ENCODE measurements at regions not wholly inside any gene's neighbourhood (a gene's known extent, or its start where the extent isn't known, plus 50 kb on each side); places are given as distances from the start of the nearest gene placed in this dataset.

DNA sequence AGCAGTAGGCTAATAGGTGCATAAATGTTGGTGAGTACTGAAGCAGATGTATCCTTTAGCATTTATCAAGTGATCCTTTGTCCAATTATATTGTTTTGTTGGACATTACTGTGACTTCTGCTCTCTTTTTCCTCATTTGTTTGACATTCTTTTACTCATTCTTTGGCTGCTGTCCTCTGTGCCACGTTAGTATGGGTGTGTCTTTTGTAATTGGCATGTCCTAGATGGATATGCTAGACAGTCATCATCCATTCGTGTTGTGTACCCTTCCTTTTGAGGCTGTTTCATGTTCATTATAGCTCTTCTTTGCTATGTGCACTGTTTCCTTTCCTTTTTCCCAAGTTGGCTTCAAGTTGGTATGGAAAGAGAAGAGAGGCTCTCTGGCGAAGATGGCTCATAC lies 284.7 kb downstream of the CYP26B1 start:
- no peak for TF ChIP-seq GATA3 (IDR thresholded peaks at IDR 0.05; ENCODE audit: low read depth, low read length)
- no peak for TF ChIP-seq GATA2 (IDR thresholded peaks at IDR 0.05; ENCODE audit: low read depth, low read length)
